OCI-LY7 (cell line): ENCODE measurements at regions not wholly inside any gene's neighbourhood (a gene's known extent, or its start where the extent isn't known, plus 50 kb on each side); places are given as distances from the start of the nearest gene placed in this dataset.

ENCODE experiments used
- EZH2phosphoT487 ChIP-seq: fragments of 200-600 bp; sonication (generic); IDR thresholded peaks from 2 replicates; pipeline ENCODE4 v1.6.1; 2018; ENCODE audit warnings: low read depth, borderline replicate concordance, mild to moderate bottlenecking, mixed run types, antibody characterized with exemption, low read length, moderate library complexity, mixed read lengths
- TF ChIP-seq, protein P1 (sequence below): fragments of 200-600 bp; sonication (generic); conservative IDR thresholded peaks from 2 replicates; pipeline ENCODE4 v1.5.1; 2014; ENCODE audit warnings: mild to moderate bottlenecking, antibody characterized with exemption, low read length, moderate library complexity, mixed read lengths

DNA sequence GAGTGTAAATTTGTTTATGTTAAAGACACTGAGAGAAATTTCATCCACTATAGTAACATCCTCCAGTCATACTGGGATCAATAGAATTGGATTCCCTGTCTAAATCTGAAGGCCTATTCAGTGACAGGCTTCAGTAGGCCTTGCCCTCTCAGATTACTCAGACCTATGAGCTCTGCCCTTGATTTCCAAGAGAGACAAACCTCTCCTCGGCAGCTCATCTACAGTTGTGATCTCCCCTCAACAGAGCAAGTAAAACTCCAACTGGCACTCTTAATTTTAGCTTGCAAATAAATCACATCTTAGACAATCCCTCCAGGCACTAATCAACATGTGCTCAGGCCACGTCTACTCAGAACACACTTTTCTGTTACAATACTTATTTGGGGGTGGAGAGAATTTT, 1191.4 kb upstream of the PHF14 start:
- TF ChIP-seq, protein P1, sequence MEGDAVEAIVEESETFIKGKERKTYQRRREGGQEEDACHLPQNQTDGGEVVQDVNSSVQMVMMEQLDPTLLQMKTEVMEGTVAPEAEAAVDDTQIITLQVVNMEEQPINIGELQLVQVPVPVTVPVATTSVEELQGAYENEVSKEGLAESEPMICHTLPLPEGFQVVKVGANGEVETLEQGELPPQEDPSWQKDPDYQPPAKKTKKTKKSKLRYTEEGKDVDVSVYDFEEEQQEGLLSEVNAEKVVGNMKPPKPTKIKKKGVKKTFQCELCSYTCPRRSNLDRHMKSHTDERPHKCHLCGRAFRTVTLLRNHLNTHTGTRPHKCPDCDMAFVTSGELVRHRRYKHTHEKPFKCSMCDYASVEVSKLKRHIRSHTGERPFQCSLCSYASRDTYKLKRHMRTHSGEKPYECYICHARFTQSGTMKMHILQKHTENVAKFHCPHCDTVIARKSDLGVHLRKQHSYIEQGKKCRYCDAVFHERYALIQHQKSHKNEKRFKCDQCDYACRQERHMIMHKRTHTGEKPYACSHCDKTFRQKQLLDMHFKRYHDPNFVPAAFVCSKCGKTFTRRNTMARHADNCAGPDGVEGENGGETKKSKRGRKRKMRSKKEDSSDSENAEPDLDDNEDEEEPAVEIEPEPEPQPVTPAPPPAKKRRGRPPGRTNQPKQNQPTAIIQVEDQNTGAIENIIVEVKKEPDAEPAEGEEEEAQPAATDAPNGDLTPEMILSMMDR = no peak
- no peak for TF ChIP-seq EZH2phosphoT487
